CD14-positive monocyte (primary cell): ENCODE measurements at regions not wholly inside any gene's neighbourhood (a gene's known extent, or its start where the extent isn't known, plus 50 kb on each side); places are given as distances from the start of the nearest gene placed in this dataset.

Source experiments
- DNase-seq, 3 donors: peaks; one replicate each; pipeline ENCODE4 v3.0.0-alpha.2; 2011 to 2022
- H2AFZ ChIP-seq: 2 replicates; pipeline ENCODE4 v1.6.0; 2012; ENCODE audit warnings: mild to moderate bottlenecking, low read depth, low read length, inconsistent platforms; ENCODE audit not compliant: insufficient read depth, poor library complexity, severe bottlenecking
- H3K27ac ChIP-seq, 2 donors: 1 replicate in 1 of 2; 2 replicates in 1 of 2; pipeline ENCODE4 v1.5.1; 2012 to 2013; ENCODE audit warnings: low read length in 2 of 2, control low read depth in 1 of 2, inconsistent platforms in 1 of 2, low read depth in 1 of 2, mild to moderate bottlenecking in 1 of 2
- H3K27me3 ChIP-seq, 2 donors: one replicate each; pipeline versions ENCODE4 v1.6.0 to v1.6.1; 2011 to 2013; ENCODE audit warnings: low read length in 2 of 2; ENCODE audit not compliant: control insufficient read depth in 2 of 2, insufficient read depth in 2 of 2
- H3K36me3 ChIP-seq, 2 donors: replicated peaks in 1 of 2; 1 replicate in 1 of 2; 2 replicates in 1 of 2; pipeline versions ENCODE4 v1.5.1 to v1.6.1; 2012 to 2013; ENCODE audit warnings: low read length in 2 of 2, control low read depth in 1 of 2, inconsistent platforms in 1 of 2, mild to moderate bottlenecking in 1 of 2; ENCODE audit not compliant: insufficient read depth in 2 of 2, control insufficient read depth in 1 of 2
- H3K4me1 ChIP-seq, 2 donors: 1 replicate in 1 of 2; 2 replicates in 1 of 2; pipeline versions ENCODE4 v1.5.1 to v1.6.1; 2012 to 2013; ENCODE audit warnings: low read length in 2 of 2, control low read depth in 1 of 2, inconsistent platforms in 1 of 2, mild to moderate bottlenecking in 1 of 2, moderate library complexity in 1 of 2; ENCODE audit not compliant: insufficient read depth in 2 of 2, control insufficient read depth in 1 of 2
- H3K4me2 ChIP-seq: replicated peaks from 2 replicates; pipeline ENCODE3; 2012; ENCODE audit warnings: low read length, moderate library complexity, mild to moderate bottlenecking; ENCODE audit not compliant: poor library complexity, severe bottlenecking; ENCODE audit errors: extremely low read depth
- H3K4me3 ChIP-seq, 3 experiments: fragments of 200-600 bp in 1 of 3; sonication (generic) in 1 of 3; replicated peaks in 1 of 3; 1 replicate in 2 of 3; 2 replicates in 1 of 3; pipeline ENCODE4 v1.5.1; 2011 to 2013; ENCODE audit warnings: low read length in 3 of 3, mild to moderate bottlenecking in 3 of 3, control low read depth in 2 of 3, low read depth in 2 of 3, inconsistent platforms in 1 of 3, moderate library complexity in 1 of 3
- H3K79me2 ChIP-seq: 2 replicates; pipeline ENCODE4 v1.6.0; 2012; ENCODE audit warnings: mild to moderate bottlenecking, control low read depth, inconsistent platforms, low read length, moderate library complexity; ENCODE audit not compliant: insufficient read depth
- H3K9ac ChIP-seq: 2 replicates; pipeline ENCODE4 v1.6.0; 2017; ENCODE audit warnings: low read length, mild to moderate bottlenecking; ENCODE audit not compliant: insufficient read depth, poor library complexity, severe bottlenecking
- H3K9me3 ChIP-seq, 2 donors: replicated peaks in 1 of 2; 1 replicate in 1 of 2; 2 replicates in 1 of 2; pipeline versions ENCODE4 v1.5.1 to v1.6.1; 2012 to 2013; ENCODE audit warnings: low read length in 2 of 2, control low read depth in 1 of 2; ENCODE audit not compliant: control insufficient read depth in 1 of 2, insufficient read depth in 1 of 2
- H4K20me1 ChIP-seq: 2 replicates; pipeline ENCODE4 v1.6.0; 2012; ENCODE audit warnings: mild to moderate bottlenecking, low read length, control low read depth, moderate library complexity; ENCODE audit not compliant: insufficient read depth
- H3K27ac Mint-ChIP-seq, 7 donors: one replicate each; pipeline ENCODE4 v1.8.0; 2020; ENCODE audit warnings: mild to moderate bottlenecking in 7 of 7, mixed read lengths in 7 of 7, moderate library complexity in 6 of 7, inconsistent platforms in 2 of 7
- H3K27me3 Mint-ChIP-seq, 3 donors: one replicate each; pipeline ENCODE4 v1.8.0; 2021 to 2022; ENCODE audit warnings: low read depth in 3 of 3, mild to moderate bottlenecking in 3 of 3, mixed read lengths in 3 of 3, moderate library complexity in 3 of 3, inconsistent platforms in 1 of 3
- H3K36me3 Mint-ChIP-seq, 2 donors: one replicate each; pipeline ENCODE4 v1.8.0; 2020; ENCODE audit warnings: mixed read lengths in 2 of 2, inconsistent platforms in 1 of 2, mild to moderate bottlenecking in 1 of 2
- H3K4me1 Mint-ChIP-seq: one replicate; pipeline ENCODE4 v1.8.0; 2020; ENCODE audit warnings: mild to moderate bottlenecking, mixed read lengths
- H3K4me3 Mint-ChIP-seq, 2 donors: one replicate each; pipeline ENCODE4 v1.8.0; 2020; ENCODE audit warnings: mild to moderate bottlenecking in 2 of 2, mixed read lengths in 2 of 2, moderate library complexity in 1 of 2
- H3K9me3 Mint-ChIP-seq, 7 donors: one replicate each; pipeline ENCODE4 v1.8.0; 2020 to 2022; ENCODE audit warnings: mixed read lengths in 7 of 7, mild to moderate bottlenecking in 6 of 7, moderate library complexity in 6 of 7, inconsistent platforms in 2 of 7
- WGBS: methylation state at CpG from one replicate; pipeline ENCODE4 v1.1.5; 2013; ENCODE audit warnings: missing lambda C conversion rate; ENCODE audit not compliant: insufficient coverage; 5-methylcytosine and 5-hydroxymethylcytosine counted together
- intact Hi-C, 2 donors: fragments of 100-400 bp; cut with micrococcal nuclease; formaldehyde crosslinking; loops; one replicate each; pipeline versions ENCODE4 v1.15.0 to v1.15.1; 2023
- TF ChIP-seq, protein P1 (sequence below): fragments of 200-600 bp; IDR thresholded peaks from one replicate; pipeline ENCODE4 v1.8.0; 2022; ENCODE audit warnings: antibody characterized with exemption, mild to moderate bottlenecking

DNA sequence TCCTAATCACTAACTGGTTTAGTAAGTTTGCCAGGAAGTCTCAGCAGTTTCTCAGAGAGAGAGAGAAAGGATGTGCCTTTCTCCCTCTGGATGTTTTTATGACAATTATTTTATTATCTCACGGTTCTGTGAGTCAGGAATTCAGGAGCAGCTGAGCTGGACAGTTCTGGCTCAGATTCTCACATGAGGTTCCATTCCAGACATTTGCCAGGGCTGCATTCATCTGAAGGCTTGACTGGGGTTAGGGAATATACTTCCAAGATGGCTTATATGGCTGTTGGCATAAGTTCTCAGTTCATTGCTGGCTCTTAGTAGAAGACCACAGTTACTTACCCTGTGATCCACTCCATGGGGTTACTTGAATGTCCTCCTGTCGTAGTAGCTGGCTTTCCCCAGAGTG is 101.2 kb upstream of the ATF7IP start:
- no peaks in the 10 kb centered on the region for H4K20me1 ChIP-seq
- peaks cover 7 to 23% (median 15%) of the 10 kb centered on the region in 7 donors for H3K9me3 Mint-ChIP-seq
- no CpG with 5 or more reads among the region's 2 CpGs for WGBS
- no peak overlapping the region for H3K4me3 ChIP-seq
- intact Hi-C loops = no loop called here
- peaks cover 0 to 14% of the 10 kb centered on the region in 2 donors for H3K9me3 ChIP-seq
- peaks cover 42 to 48% of the 10 kb centered on the region in 2 donors for H3K4me1 ChIP-seq
- peak overlapping the region; percentile 80 to 92 (median 85) for H3K27ac Mint-ChIP-seq
- no peaks in the 10 kb centered on the region for H3K27me3 ChIP-seq
- no peak overlapping the region for H3K4me3 Mint-ChIP-seq
- H3K36me3 ChIP-seq = no peaks in the 10 kb centered on the region
- no peak overlapping the region for H3K9ac ChIP-seq
- H3K4me1 Mint-ChIP-seq = peaks cover 50% of the 10 kb centered on the region
- H2AFZ ChIP-seq = no peak overlapping the region
- peaks cover 0 to 2% (median 0%) of the 10 kb centered on the region in 3 donors for H3K27me3 Mint-ChIP-seq
- peak overlapping the region; percentile 7 for H3K4me2 ChIP-seq
- peak overlapping the region; percentile 13 to 72 for H3K27ac ChIP-seq
- TF ChIP-seq, protein P1, sequence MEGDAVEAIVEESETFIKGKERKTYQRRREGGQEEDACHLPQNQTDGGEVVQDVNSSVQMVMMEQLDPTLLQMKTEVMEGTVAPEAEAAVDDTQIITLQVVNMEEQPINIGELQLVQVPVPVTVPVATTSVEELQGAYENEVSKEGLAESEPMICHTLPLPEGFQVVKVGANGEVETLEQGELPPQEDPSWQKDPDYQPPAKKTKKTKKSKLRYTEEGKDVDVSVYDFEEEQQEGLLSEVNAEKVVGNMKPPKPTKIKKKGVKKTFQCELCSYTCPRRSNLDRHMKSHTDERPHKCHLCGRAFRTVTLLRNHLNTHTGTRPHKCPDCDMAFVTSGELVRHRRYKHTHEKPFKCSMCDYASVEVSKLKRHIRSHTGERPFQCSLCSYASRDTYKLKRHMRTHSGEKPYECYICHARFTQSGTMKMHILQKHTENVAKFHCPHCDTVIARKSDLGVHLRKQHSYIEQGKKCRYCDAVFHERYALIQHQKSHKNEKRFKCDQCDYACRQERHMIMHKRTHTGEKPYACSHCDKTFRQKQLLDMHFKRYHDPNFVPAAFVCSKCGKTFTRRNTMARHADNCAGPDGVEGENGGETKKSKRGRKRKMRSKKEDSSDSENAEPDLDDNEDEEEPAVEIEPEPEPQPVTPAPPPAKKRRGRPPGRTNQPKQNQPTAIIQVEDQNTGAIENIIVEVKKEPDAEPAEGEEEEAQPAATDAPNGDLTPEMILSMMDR = no peak
- H3K36me3 Mint-ChIP-seq = peaks cover 3 to 6% of the 10 kb centered on the region in 2 donors
- no peaks in the 10 kb centered on the region for H3K79me2 ChIP-seq
- DNase-seq = no peak

DNA sequence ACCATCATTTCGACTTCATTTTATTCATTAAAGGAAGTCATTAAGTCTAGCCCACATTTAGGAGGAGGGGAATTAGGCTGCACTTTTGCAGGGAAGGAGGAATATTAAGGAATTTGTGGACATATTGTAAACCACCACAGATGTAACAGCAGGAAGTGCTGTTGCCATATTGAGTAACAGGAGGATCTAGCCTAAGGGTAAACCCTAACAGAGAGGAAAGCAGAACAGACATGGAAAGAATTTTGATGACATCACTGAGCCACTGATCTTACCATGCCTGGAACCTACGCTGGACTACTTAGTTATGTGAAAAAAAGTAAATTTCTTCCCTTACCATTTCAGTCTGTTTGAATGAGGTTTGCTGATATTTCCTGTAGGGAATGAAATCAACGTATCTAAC is 100.7 kb upstream of the ATF7IP start:
- Histone ChIP-seq H3K27me3 (no peaks in the 10 kb centered on the region), H4K20me1 (no peaks in the 10 kb centered on the region), H3K9me3 (peaks cover 0 to 10% of the 10 kb centered on the region in 2 donors), H2AFZ (no peak overlapping the region), H3K9ac (no peak overlapping the region), H3K4me3 (no peak overlapping the region), H3K4me2 (peak overlapping the region; percentile 7), H3K27ac (peak overlapping the region in 1 of 2 donors; percentile 72), H3K79me2 (no peaks in the 10 kb centered on the region), H3K4me1 (peaks cover 38 to 43% of the 10 kb centered on the region in 2 donors), H3K36me3 (no peaks in the 10 kb centered on the region)
- TF ChIP-seq, protein P1 = no peak
- H3K27ac Mint-ChIP-seq = peak overlapping the region; percentile 80 to 92 (median 85)
- WGBS = no CpG with 5 or more reads among the region's 3 CpGs
- peaks cover 50% of the 10 kb centered on the region for H3K4me1 Mint-ChIP-seq
- H3K27me3 Mint-ChIP-seq = peaks cover 0 to 2% (median 0%) of the 10 kb centered on the region in 3 donors
- peaks cover 3 to 6% of the 10 kb centered on the region in 2 donors for H3K36me3 Mint-ChIP-seq
- peak; percentile 70 to 95 (median 88) for DNase-seq
- H3K4me3 Mint-ChIP-seq = no peak overlapping the region
- H3K9me3 Mint-ChIP-seq = peaks cover 7 to 21% (median 12%) of the 10 kb centered on the region in 7 donors
- intact Hi-C loops = no loop called here
